ENCODE measurements at regions not wholly inside any gene's neighbourhood (a gene's known extent, or its start where the extent isn't known, plus 50 kb on each side); places are given as distances from the start of the nearest gene placed in this dataset.

GRCh38 chr13:54216221-54216620 lies 1187.6 kb downstream of the OLFM4 start:
- no peaks in the 10 kb centered on the region for H3K4me1 ChIP-seq
- H3K27me3 ChIP-seq = no peaks in the 10 kb centered on the region
- intact Hi-C loops (cut with DNase I) = no loop called here
- DNase-seq = no peak
- no peak overlapping the region for H3K4me3 ChIP-seq (replicated peaks in 1 of 3)
- H3K9me3 ChIP-seq = no peaks in the 10 kb centered on the region
- no peak overlapping the region for H3K27ac ChIP-seq
- TF ChIP-seq CTCF (IDR thresholded peaks at IDR 0.05) = no peak
- TF ChIP-seq POLR2A (IDR thresholded peaks at IDR 0.05) = no peak
- H3K36me3 ChIP-seq = no peaks in the 10 kb centered on the region
- 63 to 66% methylated on average over 2 of the region's 2 CpGs for WGBS, 2 donors

GRCh38 chr13:54226876-54227275 lies 1198.3 kb downstream of the OLFM4 start:
- Histone ChIP-seq H3K36me3 (no peaks in the 10 kb centered on the region), H3K4me3 (replicated peaks in 1 of 3) (no peak overlapping the region), H3K9me3 (no peaks in the 10 kb centered on the region), H3K27me3 (no peaks in the 10 kb centered on the region), H3K4me1 (no peaks in the 10 kb centered on the region), H3K27ac (no peak overlapping the region)
- 60% methylated on average over 1 of the region's 1 CpG; no CpG with 5 or more reads in 1 of the 2 donors for WGBS, 2 donors
- TF ChIP-seq CTCF (IDR thresholded peaks at IDR 0.05) (no peak), POLR2A (IDR thresholded peaks at IDR 0.05) (no peak)
- no peak for DNase-seq
- intact Hi-C loops (cut with DNase I) = no loop called here

- no peak for DNase-seq
- intact Hi-C loops (cut with DNase I) = no loop called here
- Histone ChIP-seq H3K4me1 (no peaks in the 10 kb centered on the region), H3K9me3 (no peaks in the 10 kb centered on the region), H3K4me3 (replicated peaks in 1 of 3) (no peak overlapping the region), H3K36me3 (no peaks in the 10 kb centered on the region), H3K27ac (no peak overlapping the region), H3K27me3 (no peaks in the 10 kb centered on the region)
- no peak for TF ChIP-seq CTCF (IDR thresholded peaks at IDR 0.05)
- TF ChIP-seq POLR2A (IDR thresholded peaks at IDR 0.05) = no peak
- 70 to 76% methylated on average over 1 of the region's 1 CpG for WGBS, 2 donors
Observed at GRCh38 chr13:54232700-54233099, 1204.1 kb downstream of the OLFM4 start.

- no peaks in the 10 kb centered on the region for H3K27me3 ChIP-seq
- intact Hi-C loops (cut with DNase I) = no loop called here
- DNase-seq = no peak
- TF ChIP-seq POLR2A (IDR thresholded peaks at IDR 0.05) (no peak), CTCF (IDR thresholded peaks at IDR 0.05) (no peak)
- H3K36me3 ChIP-seq = no peaks in the 10 kb centered on the region
- no peak overlapping the region for H3K4me3 ChIP-seq (replicated peaks in 1 of 3)
- 85 to 86% methylated on average over 7 of the region's 7 CpGs for WGBS, 2 donors
- no peaks in the 10 kb centered on the region for H3K4me1 ChIP-seq
- no peak overlapping the region for H3K27ac ChIP-seq
- H3K9me3 ChIP-seq = no peaks in the 10 kb centered on the region
Observed at GRCh38 chr13:54234607-54235006, 1206.0 kb downstream of the OLFM4 start.

- intact Hi-C loops (cut with DNase I) = no loop called here
Observed at GRCh38 chr13:54241719-54242118, 1213.1 kb downstream of the OLFM4 start.

More at GRCh38 chr13:54241719-54242118, 1213.1 kb downstream of the OLFM4 start:
- Histone ChIP-seq H3K36me3 (no peaks in the 10 kb centered on the region), H3K4me1 (no peaks in the 10 kb centered on the region), H3K27me3 (no peaks in the 10 kb centered on the region), H3K27ac (no peak overlapping the region), H3K4me3 (replicated peaks in 1 of 3) (no peak overlapping the region), H3K9me3 (no peaks in the 10 kb centered on the region)
- no peak for TF ChIP-seq POLR2A (IDR thresholded peaks at IDR 0.05)
- no peak for TF ChIP-seq CTCF (IDR thresholded peaks at IDR 0.05)
- DNase-seq = no peak

Measured in thyroid gland (tissue), 4 donors.